Kidney (tissue), 13 donors: ENCODE measurements at regions not wholly inside any gene's neighbourhood (a gene's known extent, or its start where the extent isn't known, plus 50 kb on each side); places are given as distances from the start of the nearest gene placed in this dataset.

Experiments used
- DNase-seq, 5 donors: peaks; one replicate each; pipeline ENCODE4 v3.0.0-alpha.2; 2013 to 2020
- FAIRE-seq: peaks from 2 replicates; lab custom pipeline; 2012; peaks lifted over from hg19 to GRCh38; lab: Jason Lieb, UNC
- H3K27ac ChIP-seq, 2 donors: one replicate each; pipeline ENCODE4 v1.7.0; 2013; ENCODE audit warnings: low read depth in 2 of 2, low read length in 2 of 2, inconsistent platforms in 1 of 2
- H3K27me3 ChIP-seq: one replicate; pipeline ENCODE4 v1.7.1; 2013; ENCODE audit warnings: low read length, inconsistent platforms; ENCODE audit not compliant: control insufficient read depth, insufficient read depth
- H3K36me3 ChIP-seq, 3 donors: one replicate each; pipeline versions ENCODE4 v1.7.0 to v1.7.1; 2013; ENCODE audit warnings: low read length in 3 of 3, control low read depth in 1 of 3, inconsistent platforms in 1 of 3; ENCODE audit not compliant: insufficient read depth in 3 of 3, control insufficient read depth in 2 of 3
- H3K4me1 ChIP-seq, 3 donors: one replicate each; pipeline versions ENCODE4 v1.7.0 to v1.7.1; 2013; ENCODE audit warnings: low read length in 3 of 3, inconsistent platforms in 1 of 3, low read depth in 1 of 3; ENCODE audit not compliant: control insufficient read depth in 2 of 3, insufficient read depth in 2 of 3
- H3K4me3 ChIP-seq, 3 donors: one replicate each; pipeline versions ENCODE4 v1.7.0 to v1.8.1; 2013; ENCODE audit warnings: low read length in 3 of 3, control low read depth in 1 of 3, inconsistent platforms in 1 of 3
- H3K9ac ChIP-seq, 3 donors: one replicate each; pipeline versions ENCODE4 v1.7.0 to v1.7.1; 2013; ENCODE audit warnings: low read length in 3 of 3, control low read depth in 1 of 3, inconsistent platforms in 1 of 3
- H3K9me3 ChIP-seq, 3 donors: one replicate each; pipeline versions ENCODE4 v1.7.0 to v1.7.1; 2013; ENCODE audit warnings: low read length in 3 of 3, control low read depth in 1 of 3, inconsistent platforms in 1 of 3; ENCODE audit not compliant: control insufficient read depth in 2 of 3, insufficient read depth in 1 of 3
- intact Hi-C: fragments of 100-400 bp; cut with DNase I; formaldehyde crosslinking; loops from one replicate; pipeline ENCODE4 v1.11.1; 2022
- TF ChIP-seq, protein P1 (sequence below): IDR thresholded peaks from 3 replicates; pipeline ENCODE4 v1.5.1; 2012; ENCODE audit warnings: mild to moderate bottlenecking, moderate library complexity, borderline replicate concordance; ENCODE audit not compliant: insufficient read depth; ENCODE audit errors: extremely low read depth
- donor health status: control.
- donor health status: control.
- donor health status: control.
- donor health status: control.
- donor health status: control.
- donor health status: DM: yes; HTN: yes; CAD: no.
- donor health status: Normal renal cell carcinoma (clear cell type).

DNA sequence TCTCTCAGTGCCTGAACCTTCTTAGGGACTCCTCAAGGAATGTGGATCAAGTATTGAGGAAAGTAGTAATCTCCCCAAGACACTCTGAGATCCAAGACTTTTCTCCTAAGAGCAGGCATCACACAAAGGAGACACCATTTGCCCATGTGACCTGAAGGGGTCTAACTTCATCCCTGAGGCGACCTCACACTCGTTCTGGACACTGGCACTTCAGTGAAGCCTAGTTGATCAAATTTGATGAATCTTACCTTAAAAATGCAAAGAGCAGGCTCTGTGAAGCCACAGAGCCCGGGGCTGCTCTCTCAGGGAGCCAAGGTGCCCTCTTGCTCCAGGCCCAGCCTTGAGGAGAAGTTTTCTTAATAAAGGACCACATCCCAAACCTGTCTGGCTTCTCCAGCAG lies 64.3 kb downstream of the SCN11A start:
- no peak overlapping the region for H3K27ac ChIP-seq
- H3K27me3 ChIP-seq = no peaks in the 10 kb centered on the region
- DNase-seq (no peak), FAIRE-seq (no peak)
- H3K9me3 ChIP-seq = no peaks in the 10 kb centered on the region
- TF ChIP-seq, protein P1, sequence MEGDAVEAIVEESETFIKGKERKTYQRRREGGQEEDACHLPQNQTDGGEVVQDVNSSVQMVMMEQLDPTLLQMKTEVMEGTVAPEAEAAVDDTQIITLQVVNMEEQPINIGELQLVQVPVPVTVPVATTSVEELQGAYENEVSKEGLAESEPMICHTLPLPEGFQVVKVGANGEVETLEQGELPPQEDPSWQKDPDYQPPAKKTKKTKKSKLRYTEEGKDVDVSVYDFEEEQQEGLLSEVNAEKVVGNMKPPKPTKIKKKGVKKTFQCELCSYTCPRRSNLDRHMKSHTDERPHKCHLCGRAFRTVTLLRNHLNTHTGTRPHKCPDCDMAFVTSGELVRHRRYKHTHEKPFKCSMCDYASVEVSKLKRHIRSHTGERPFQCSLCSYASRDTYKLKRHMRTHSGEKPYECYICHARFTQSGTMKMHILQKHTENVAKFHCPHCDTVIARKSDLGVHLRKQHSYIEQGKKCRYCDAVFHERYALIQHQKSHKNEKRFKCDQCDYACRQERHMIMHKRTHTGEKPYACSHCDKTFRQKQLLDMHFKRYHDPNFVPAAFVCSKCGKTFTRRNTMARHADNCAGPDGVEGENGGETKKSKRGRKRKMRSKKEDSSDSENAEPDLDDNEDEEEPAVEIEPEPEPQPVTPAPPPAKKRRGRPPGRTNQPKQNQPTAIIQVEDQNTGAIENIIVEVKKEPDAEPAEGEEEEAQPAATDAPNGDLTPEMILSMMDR = no peak
- no peak overlapping the region for H3K4me3 ChIP-seq
- no peak overlapping the region for H3K9ac ChIP-seq
- intact Hi-C loops = no loop called here
- no peaks in the 10 kb centered on the region for H3K4me1 ChIP-seq
- no peaks in the 10 kb centered on the region for H3K36me3 ChIP-seq

DNA sequence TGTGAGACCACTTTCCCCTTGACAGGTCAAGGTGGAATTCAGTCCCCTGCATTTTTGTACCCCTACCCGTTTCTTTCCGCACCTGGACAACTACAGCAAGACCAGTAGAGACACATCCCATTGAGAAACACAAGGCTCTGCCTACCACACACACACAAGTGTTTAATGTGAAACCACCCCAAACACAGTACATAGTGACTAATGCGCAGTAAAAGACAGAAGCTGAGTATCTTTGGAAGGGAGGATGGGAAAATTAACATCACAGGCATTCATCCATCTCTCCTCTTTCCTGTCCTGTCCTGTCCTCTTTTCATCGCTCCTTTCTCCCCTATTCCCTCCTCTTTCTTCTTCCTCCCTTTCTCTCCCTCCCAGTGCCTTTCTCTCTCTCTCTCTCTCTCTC lies 64.8 kb downstream of the SCN11A start:
- TF ChIP-seq, protein P1 = no peak
- FAIRE-seq = no peak

DNA sequence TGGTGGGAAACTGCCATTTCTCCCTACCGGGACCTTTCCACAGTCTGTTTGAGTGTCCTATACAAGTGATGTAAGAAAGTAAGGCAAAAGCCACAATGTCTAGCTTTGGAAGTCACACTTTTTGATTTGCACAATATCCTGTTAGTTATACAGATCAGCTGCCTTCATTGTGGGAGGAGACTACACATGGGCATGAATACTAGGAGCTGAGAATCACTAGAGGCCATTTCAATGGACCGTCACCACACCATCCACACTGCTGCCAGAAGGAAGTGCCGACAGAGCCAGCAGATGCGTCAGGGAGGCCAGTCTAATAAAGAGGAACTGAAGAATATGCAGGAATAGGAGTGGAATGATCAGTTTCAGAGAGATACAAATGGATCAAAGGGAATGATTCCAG lies 65.8 kb downstream of the SCN11A start:
- H3K4me1 ChIP-seq = no peaks in the 10 kb centered on the region
- H3K27me3 ChIP-seq = no peaks in the 10 kb centered on the region
- intact Hi-C loops = no loop called here
- no peak for FAIRE-seq
- H3K9me3 ChIP-seq = no peaks in the 10 kb centered on the region
- H3K4me3 ChIP-seq = no peak overlapping the region
- TF ChIP-seq, protein P1 = no peak
- H3K36me3 ChIP-seq = no peaks in the 10 kb centered on the region
- no peak overlapping the region for H3K9ac ChIP-seq
- DNase-seq = no peak
- H3K27ac ChIP-seq = no peak overlapping the region

More for the DNA sequence above, 64.8 kb downstream of the SCN11A start:
- intact Hi-C loops = no loop called here
- no peak overlapping the region for H3K27ac ChIP-seq
- DNase-seq = no peak
- no peak overlapping the region for H3K9ac ChIP-seq
- no peaks in the 10 kb centered on the region for H3K27me3 ChIP-seq
- no peak overlapping the region for H3K4me3 ChIP-seq
- H3K4me1 ChIP-seq = no peaks in the 10 kb centered on the region
- no peaks in the 10 kb centered on the region for H3K36me3 ChIP-seq
- H3K9me3 ChIP-seq = no peaks in the 10 kb centered on the region

DNA sequence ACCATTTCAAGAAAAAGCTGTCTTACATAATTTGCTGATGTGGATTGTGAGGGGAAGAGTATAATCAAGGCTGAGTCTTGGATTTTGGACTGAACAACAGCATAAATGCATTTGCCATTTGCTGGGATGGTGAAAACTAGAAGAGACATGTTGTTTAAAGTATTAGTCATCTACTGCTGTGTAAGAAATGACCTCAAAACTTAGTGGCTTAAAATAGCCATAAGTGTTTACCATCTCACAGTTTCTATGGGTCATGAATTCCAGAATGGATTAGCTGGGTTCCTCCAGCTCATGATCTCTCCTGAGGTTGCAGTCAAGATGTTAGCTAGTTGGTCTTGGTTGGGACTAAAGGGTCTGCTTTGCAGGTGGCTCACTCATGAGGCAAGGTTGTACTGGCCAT lies 66.2 kb downstream of the SCN11A start:
- no peak for FAIRE-seq
- Histone ChIP-seq H3K9ac (no peak overlapping the region), H3K4me1 (no peaks in the 10 kb centered on the region), H3K9me3 (no peaks in the 10 kb centered on the region), H3K4me3 (no peak overlapping the region), H3K27me3 (no peaks in the 10 kb centered on the region), H3K36me3 (no peaks in the 10 kb centered on the region), H3K27ac (no peak overlapping the region)
- TF ChIP-seq, protein P1 = no peak
- intact Hi-C loops = no loop called here
- DNase-seq = no peak
